ENCODE measurements at regions not wholly inside any gene's neighbourhood (a gene's known extent, or its start where the extent isn't known, plus 50 kb on each side); places are given as distances from the start of the nearest gene placed in this dataset.

- TF ChIP-seq CTCF (IDR thresholded peaks at IDR 0.05) (no peak), POLR2A (IDR thresholded peaks at IDR 0.05) (no peak)
These were observed 283.6 kb upstream of the RARB start for GRCh38 chr3:25144430-25144829.
